Body of pancreas (tissue), 4 donors: ENCODE measurements at regions not wholly inside any gene's neighbourhood (a gene's known extent, or its start where the extent isn't known, plus 50 kb on each side); places are given as distances from the start of the nearest gene placed in this dataset.

ENCODE experiments used
- POLR2A ChIP-seq, 3 donors: fragments of 450-650 bp; IDR thresholded peaks; one replicate each; pipeline ENCODE4 v1.6.1; 2016; ENCODE audit warnings: antibody characterized with exemption in 3 of 3, mild to moderate bottlenecking in 2 of 3
- TF ChIP-seq, protein P1 (sequence below), 7 experiments: fragments of 450-650 bp in 4 of 7; fragments of 200-600 bp in 3 of 7; sonication (generic) in 3 of 7; IDR thresholded peaks; one replicate each; pipeline ENCODE4 v1.5.1; 2016 to 2019; ENCODE audit warnings: antibody characterized with exemption in 7 of 7

DNA sequence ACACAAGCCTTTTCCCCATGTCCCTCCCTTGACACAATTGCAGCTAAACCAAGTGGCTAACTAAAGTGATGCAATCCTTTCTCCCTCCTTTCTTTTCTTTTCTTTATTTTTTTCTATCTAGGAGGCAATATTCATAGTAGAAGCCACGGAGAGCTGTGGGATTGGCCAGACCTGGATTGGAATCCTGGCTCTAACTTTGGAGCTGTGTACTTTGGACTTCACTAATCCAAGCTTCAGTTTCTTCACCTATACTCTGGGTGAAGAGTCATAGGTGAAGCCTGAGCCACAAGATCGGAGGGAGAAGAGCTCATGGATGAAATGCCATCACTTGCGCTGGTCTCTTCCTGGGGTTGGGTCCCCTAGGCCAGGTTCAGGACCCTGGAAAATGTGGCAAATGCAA is 177.2 kb downstream of the IRX5 start:
- TF ChIP-seq, protein P1, sequence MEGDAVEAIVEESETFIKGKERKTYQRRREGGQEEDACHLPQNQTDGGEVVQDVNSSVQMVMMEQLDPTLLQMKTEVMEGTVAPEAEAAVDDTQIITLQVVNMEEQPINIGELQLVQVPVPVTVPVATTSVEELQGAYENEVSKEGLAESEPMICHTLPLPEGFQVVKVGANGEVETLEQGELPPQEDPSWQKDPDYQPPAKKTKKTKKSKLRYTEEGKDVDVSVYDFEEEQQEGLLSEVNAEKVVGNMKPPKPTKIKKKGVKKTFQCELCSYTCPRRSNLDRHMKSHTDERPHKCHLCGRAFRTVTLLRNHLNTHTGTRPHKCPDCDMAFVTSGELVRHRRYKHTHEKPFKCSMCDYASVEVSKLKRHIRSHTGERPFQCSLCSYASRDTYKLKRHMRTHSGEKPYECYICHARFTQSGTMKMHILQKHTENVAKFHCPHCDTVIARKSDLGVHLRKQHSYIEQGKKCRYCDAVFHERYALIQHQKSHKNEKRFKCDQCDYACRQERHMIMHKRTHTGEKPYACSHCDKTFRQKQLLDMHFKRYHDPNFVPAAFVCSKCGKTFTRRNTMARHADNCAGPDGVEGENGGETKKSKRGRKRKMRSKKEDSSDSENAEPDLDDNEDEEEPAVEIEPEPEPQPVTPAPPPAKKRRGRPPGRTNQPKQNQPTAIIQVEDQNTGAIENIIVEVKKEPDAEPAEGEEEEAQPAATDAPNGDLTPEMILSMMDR (IDR thresholded peaks at IDR 0.05) = no peak
- TF ChIP-seq POLR2A (IDR thresholded peaks at IDR 0.05) = no peak
